Suppressor macrophage treated with lipopolysaccharide for 4 hours (primary cell): ENCODE measurements at regions not wholly inside any gene's neighbourhood (a gene's known extent, or its start where the extent isn't known, plus 50 kb on each side); places are given as distances from the start of the nearest gene placed in this dataset.
A peak's percentile ranks its signal among the peaks of the same experiment; 100 is the strongest.

Experiments used
- DNase-seq: peaks from one replicate; pipeline ENCODE4 v3.0.0-alpha.2; 2020

GRCh38 chr10:4519658-4520402 lies 306.2 kb upstream of the AKR1E2 start:
- DNase-seq: peak; percentile 86

- DNase-seq: peak; percentile 28
Measured at GRCh38 chr10:4517746-4518145, 308.3 kb upstream of the AKR1E2 start.

GRCh38 chr10:4515721-4516120 lies 310.3 kb upstream of the AKR1E2 start:
- no peak for DNase-seq

- peak; percentile 95 for DNase-seq
Measured at GRCh38 chr10:4514445-4515108, 311.4 kb upstream of the AKR1E2 start.

- peak; percentile 15 for DNase-seq
Measured at GRCh38 chr10:4512671-4513240, 313.3 kb upstream of the AKR1E2 start.

GRCh38 chr10:4512196-4512595 lies 313.8 kb upstream of the AKR1E2 start:
- no peak for DNase-seq

- no peak for DNase-seq
Measured at GRCh38 chr10:4511509-4511908, 314.5 kb upstream of the AKR1E2 start.

GRCh38 chr10:4509405-4509804 lies 316.6 kb upstream of the AKR1E2 start:
- no peak for DNase-seq

GRCh38 chr10:4506095-4506494 lies 319.9 kb upstream of the AKR1E2 start:
- DNase-seq: no peak

- DNase-seq: no peak
Measured at GRCh38 chr10:4504550-4504949, 321.5 kb upstream of the AKR1E2 start.

GRCh38 chr10:4503076-4503475 lies 322.9 kb upstream of the AKR1E2 start:
- DNase-seq: no peak

GRCh38 chr10:4501306-4501705 lies 324.7 kb upstream of the AKR1E2 start:
- no peak for DNase-seq

- no peak for DNase-seq
Measured at GRCh38 chr10:4498711-4499251, 327.2 kb upstream of the AKR1E2 start.

- DNase-seq: no peak
Measured at GRCh38 chr10:4494551-4494950, 331.5 kb upstream of the AKR1E2 start.

GRCh38 chr10:4492202-4492601 lies 333.8 kb upstream of the AKR1E2 start:
- no peak for DNase-seq

- no peak for DNase-seq
Measured at GRCh38 chr10:4488904-4489303, 337.1 kb upstream of the AKR1E2 start.

GRCh38 chr10:4485636-4486035 lies 340.4 kb upstream of the AKR1E2 start:
- no peak for DNase-seq

GRCh38 chr10:4483811-4484210 lies 342.2 kb upstream of the AKR1E2 start:
- no peak for DNase-seq

- DNase-seq: no peak
Measured at GRCh38 chr10:4482659-4483058, 343.3 kb upstream of the AKR1E2 start.

- no peak for DNase-seq
Measured at GRCh38 chr10:4481192-4481591, 344.8 kb upstream of the AKR1E2 start.

- DNase-seq: no peak
Measured at GRCh38 chr10:4479342-4479741, 346.7 kb upstream of the AKR1E2 start.

- no peak for DNase-seq
Measured at GRCh38 chr10:4477664-4478063, 348.3 kb upstream of the AKR1E2 start.

- DNase-seq: no peak
Measured at GRCh38 chr10:4475827-4476490, 350.0 kb upstream of the AKR1E2 start.
